Testis (tissue), 2 donors: ENCODE measurements at regions not wholly inside any gene's neighbourhood (a gene's known extent, or its start where the extent isn't known, plus 50 kb on each side); places are given as distances from the start of the nearest gene placed in this dataset.

Experiments
- DNase-seq: peaks from one replicate; pipeline ENCODE4 v3.0.0-alpha.2; 2019
- H3K27ac ChIP-seq, 2 donors: fragments of 200-600 bp; sonication (generic); one replicate each; pipeline ENCODE4 v1.5.1; 2019
- H3K27me3 ChIP-seq: fragments of 200-600 bp; sonication (generic); one replicate; pipeline ENCODE4 v1.5.1; 2019
- H3K36me3 ChIP-seq: fragments of 200-600 bp; sonication (generic); one replicate; pipeline ENCODE4 v1.5.1; 2017; ENCODE audit warnings: low read depth; ENCODE audit errors: missing control alignments
- H3K4me1 ChIP-seq: fragments of 200-600 bp; sonication (generic); one replicate; pipeline ENCODE4 v1.5.1; 2019
- H3K4me3 ChIP-seq, 2 donors: fragments of 200-600 bp; sonication (generic); one replicate each; pipeline ENCODE4 v1.5.1; 2017 to 2019
- H3K9me3 ChIP-seq: fragments of 200-600 bp; sonication (generic); one replicate; pipeline ENCODE4 v1.5.1; 2017
- CTCF ChIP-seq, 3 experiments: fragments of 450-650 bp in 2 of 3; fragments of 200-600 bp in 1 of 3; sonication (generic) in 1 of 3; IDR thresholded peaks; one replicate each; pipeline ENCODE4 v1.5.1; 2016 to 2019; ENCODE audit warnings: antibody characterized with exemption in 3 of 3, mild to moderate bottlenecking in 2 of 3, moderate library complexity in 1 of 3
- POLR2A ChIP-seq: fragments of 450-650 bp; IDR thresholded peaks from one replicate; pipeline ENCODE4 v1.6.1; 2017; ENCODE audit warnings: antibody characterized with exemption, mild to moderate bottlenecking, moderate library complexity
- WGBS, 2 donors: methylation state at CpG; one replicate each; pipeline ENCODE4 v1.1.5; 2018; 5-methylcytosine and 5-hydroxymethylcytosine counted together
- intact Hi-C: fragments of 100-400 bp; cut with DNase I; formaldehyde crosslinking; loops from one replicate; pipeline ENCODE4 v1.15.1; 2023; ENCODE audit warnings: low total_unique reads

GRCh38 chr5:13249854-13250253, 694.6 kb downstream of the DNAH5 start:
- 90 to 100% methylated on average over 1 of the region's 1 CpG for WGBS, 2 donors

GRCh38 chr5:13248253-13248652, 696.2 kb downstream of the DNAH5 start:
- no peaks in the 10 kb centered on the region for H3K36me3 ChIP-seq
- intact Hi-C loops: no loop called here
- H3K4me1 ChIP-seq: no peaks in the 10 kb centered on the region

More at GRCh38 chr5:13249854-13250253, 694.6 kb downstream of the DNAH5 start:
- Histone ChIP-seq H3K9me3 (no peaks in the 10 kb centered on the region), H3K4me1 (no peaks in the 10 kb centered on the region), H3K4me3 (no peak overlapping the region), H3K36me3 (no peaks in the 10 kb centered on the region), H3K27me3 (no peaks in the 10 kb centered on the region), H3K27ac (no peak overlapping the region)
- TF ChIP-seq CTCF (IDR thresholded peaks at IDR 0.05) (no peak), POLR2A (no peak)
- intact Hi-C loops: no loop called here
- DNase-seq: no peak

GRCh38 chr5:13246053-13246452, 698.4 kb downstream of the DNAH5 start:
- Histone ChIP-seq H3K4me3 (no peak overlapping the region), H3K27me3 (no peaks in the 10 kb centered on the region), H3K27ac (no peak overlapping the region), H3K4me1 (no peaks in the 10 kb centered on the region), H3K9me3 (no peaks in the 10 kb centered on the region), H3K36me3 (no peaks in the 10 kb centered on the region)
- TF ChIP-seq POLR2A: no peak
- no peak for TF ChIP-seq CTCF (IDR thresholded peaks at IDR 0.05)
- intact Hi-C loops: no loop called here
- WGBS, 2 donors: 82 to 84% methylated on average over 5 of the region's 5 CpGs
- DNase-seq: no peak

More at GRCh38 chr5:13248253-13248652, 696.2 kb downstream of the DNAH5 start:
- WGBS, 2 donors: 61 to 68% methylated on average over 3 of the region's 3 CpGs
- Histone ChIP-seq H3K27me3 (no peaks in the 10 kb centered on the region), H3K4me3 (no peak overlapping the region), H3K9me3 (no peaks in the 10 kb centered on the region), H3K27ac (no peak overlapping the region)
- no peak for DNase-seq
- TF ChIP-seq POLR2A (no peak), CTCF (IDR thresholded peaks at IDR 0.05) (no peak)

- intact Hi-C loops: no loop called here
- no peak for TF ChIP-seq POLR2A
- TF ChIP-seq CTCF (IDR thresholded peaks at IDR 0.05): no peak
- H3K27ac ChIP-seq: no peak overlapping the region
- no peak overlapping the region for H3K4me3 ChIP-seq
- WGBS, 2 donors: 91% methylated on average over 19 of the region's 20 CpGs; no CpG with 5 or more reads in 1 of the 2 donors
- H3K36me3 ChIP-seq: no peaks in the 10 kb centered on the region
- no peaks in the 10 kb centered on the region for H3K27me3 ChIP-seq
- DNase-seq: no peak
- no peaks in the 10 kb centered on the region for H3K4me1 ChIP-seq
- H3K9me3 ChIP-seq: no peaks in the 10 kb centered on the region
Measured at GRCh38 chr5:13244151-13244550, 700.3 kb downstream of the DNAH5 start.

GRCh38 chr5:13227513-13227912, 717.0 kb downstream of the DNAH5 start:
- no peak overlapping the region for H3K27ac ChIP-seq
- no peaks in the 10 kb centered on the region for H3K36me3 ChIP-seq
- WGBS, 2 donors: 21 to 36% methylated on average over 1 of the region's 1 CpG
- no peaks in the 10 kb centered on the region for H3K4me1 ChIP-seq
- H3K9me3 ChIP-seq: no peaks in the 10 kb centered on the region
- TF ChIP-seq CTCF (IDR thresholded peaks at IDR 0.05): no peak
- no peak for TF ChIP-seq POLR2A
- DNase-seq: no peak
- no peaks in the 10 kb centered on the region for H3K27me3 ChIP-seq
- H3K4me3 ChIP-seq: no peak overlapping the region
- intact Hi-C loops: no loop called here
